ENCODE measurements at regions not wholly inside any gene's neighbourhood (a gene's known extent, or its start where the extent isn't known, plus 50 kb on each side); places are given as distances from the start of the nearest gene placed in this dataset.
"Not testable (repeated sequence)": the region's sequence is repeated elsewhere in the genome, so short reads cannot be mapped to it uniquely, and the experiment has no call there.

DNA sequence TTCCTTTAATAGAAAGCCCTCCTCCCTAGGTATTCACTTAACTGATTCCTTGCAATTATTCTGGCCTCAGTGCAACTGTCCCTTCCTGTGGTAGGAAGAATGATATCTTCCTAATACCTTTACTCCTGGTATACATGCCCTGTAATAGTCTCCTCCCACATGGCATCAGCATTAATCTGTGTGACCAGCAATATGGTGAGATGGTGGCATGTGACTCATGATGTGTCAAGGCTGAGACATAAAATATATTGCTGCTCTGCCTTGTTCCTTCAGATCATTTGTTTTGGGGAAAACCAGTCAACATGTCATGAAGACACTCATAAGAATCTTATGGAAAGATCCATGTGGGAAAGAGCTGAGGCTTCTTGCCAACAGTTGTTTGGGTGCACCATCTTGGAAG, 149.1 kb upstream of the TRPM3 start:
- in situ Hi-C loops (cut with MboI; ENCODE audit: low pct_unique_long_range_greater_than_20kb, low sequenced_read_pairs, unreplicated experiment), result loop anchor here (25.0 kb wide), 1 partner anchor 633 kb away; no protein-coding TSS in a partner anchor
- no peak for DNase-seq (ENCODE audit: low spot score)
- TF ChIP-seq, protein P1, sequence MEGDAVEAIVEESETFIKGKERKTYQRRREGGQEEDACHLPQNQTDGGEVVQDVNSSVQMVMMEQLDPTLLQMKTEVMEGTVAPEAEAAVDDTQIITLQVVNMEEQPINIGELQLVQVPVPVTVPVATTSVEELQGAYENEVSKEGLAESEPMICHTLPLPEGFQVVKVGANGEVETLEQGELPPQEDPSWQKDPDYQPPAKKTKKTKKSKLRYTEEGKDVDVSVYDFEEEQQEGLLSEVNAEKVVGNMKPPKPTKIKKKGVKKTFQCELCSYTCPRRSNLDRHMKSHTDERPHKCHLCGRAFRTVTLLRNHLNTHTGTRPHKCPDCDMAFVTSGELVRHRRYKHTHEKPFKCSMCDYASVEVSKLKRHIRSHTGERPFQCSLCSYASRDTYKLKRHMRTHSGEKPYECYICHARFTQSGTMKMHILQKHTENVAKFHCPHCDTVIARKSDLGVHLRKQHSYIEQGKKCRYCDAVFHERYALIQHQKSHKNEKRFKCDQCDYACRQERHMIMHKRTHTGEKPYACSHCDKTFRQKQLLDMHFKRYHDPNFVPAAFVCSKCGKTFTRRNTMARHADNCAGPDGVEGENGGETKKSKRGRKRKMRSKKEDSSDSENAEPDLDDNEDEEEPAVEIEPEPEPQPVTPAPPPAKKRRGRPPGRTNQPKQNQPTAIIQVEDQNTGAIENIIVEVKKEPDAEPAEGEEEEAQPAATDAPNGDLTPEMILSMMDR (IDR thresholded peaks at IDR 0.05; ENCODE audit: extremely low read depth, insufficient read depth, missing control alignments), result no peak

DNA sequence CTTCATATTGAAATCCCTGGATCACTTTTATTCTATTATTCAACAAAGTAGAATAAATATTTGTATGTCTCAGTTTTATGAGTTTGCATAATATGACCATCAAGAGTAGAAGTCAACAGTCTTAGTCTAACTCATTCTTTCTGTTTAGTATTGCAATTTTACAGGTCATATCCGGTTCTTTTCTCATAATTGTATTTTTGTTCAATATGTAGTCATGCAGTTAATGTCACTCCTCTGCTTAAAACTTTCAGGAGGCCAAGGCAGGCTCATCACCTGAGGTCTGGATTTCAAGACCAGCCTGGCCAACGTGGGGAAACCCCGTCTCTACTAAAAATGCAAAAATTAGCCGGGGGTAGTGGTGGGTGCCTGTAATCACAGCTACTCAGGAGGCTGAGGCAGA, 148.4 kb upstream of the TRPM3 start:
- TF ChIP-seq, protein P1 (IDR thresholded peaks at IDR 0.05; ENCODE audit: extremely low read depth, insufficient read depth, missing control alignments), result no peak
- in situ Hi-C loops (cut with MboI; ENCODE audit: low pct_unique_long_range_greater_than_20kb, low sequenced_read_pairs, unreplicated experiment), result loop anchor here (25.0 kb wide), 1 partner anchor 633 kb away; no protein-coding TSS in a partner anchor
- no peak for DNase-seq (ENCODE audit: low spot score)

DNA sequence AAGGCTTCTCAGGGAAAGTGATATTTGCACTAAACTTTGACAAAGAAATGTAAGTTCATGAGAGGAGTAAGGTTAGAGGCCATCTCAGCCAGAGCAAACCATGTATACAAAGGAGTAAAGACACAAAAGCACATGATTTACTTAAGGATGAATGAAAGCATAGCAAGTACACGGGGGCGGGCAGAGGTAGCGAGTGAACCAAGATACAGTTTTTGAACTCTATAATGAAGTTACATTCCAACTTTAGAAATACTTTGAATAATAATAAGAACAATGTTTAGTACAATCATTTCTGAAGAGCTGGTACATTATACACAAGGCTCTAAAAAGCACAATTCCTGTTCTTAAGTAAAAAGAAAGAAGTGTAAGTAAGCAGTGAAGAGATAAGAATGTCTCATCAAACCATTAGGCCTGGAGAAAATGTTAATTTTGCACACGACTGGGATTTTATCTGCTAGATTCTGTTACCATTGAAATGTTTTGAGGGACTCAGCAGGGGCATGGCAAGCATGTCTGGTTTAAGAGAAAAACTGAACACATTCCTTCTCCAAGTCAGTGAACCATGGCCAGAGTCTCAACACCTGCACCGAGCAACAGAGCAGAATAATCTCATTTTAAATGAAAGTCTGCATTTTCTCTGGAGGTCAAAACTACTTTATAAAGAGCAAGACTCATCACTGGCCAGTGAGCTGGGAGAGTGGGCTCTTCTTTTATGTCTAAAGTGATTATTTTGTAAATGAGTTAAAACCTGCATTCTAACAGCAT, 147.6 kb upstream of the TRPM3 start:
- in situ Hi-C loops (cut with MboI; ENCODE audit: low pct_unique_long_range_greater_than_20kb, low sequenced_read_pairs, unreplicated experiment), result loop anchor here (25.0 kb wide), 1 partner anchor 632 kb away; no protein-coding TSS in a partner anchor
- TF ChIP-seq, protein P1 (IDR thresholded peaks at IDR 0.05; ENCODE audit: extremely low read depth, insufficient read depth, missing control alignments), result no peak
- DNase-seq (ENCODE audit: low spot score), result no peak

DNA sequence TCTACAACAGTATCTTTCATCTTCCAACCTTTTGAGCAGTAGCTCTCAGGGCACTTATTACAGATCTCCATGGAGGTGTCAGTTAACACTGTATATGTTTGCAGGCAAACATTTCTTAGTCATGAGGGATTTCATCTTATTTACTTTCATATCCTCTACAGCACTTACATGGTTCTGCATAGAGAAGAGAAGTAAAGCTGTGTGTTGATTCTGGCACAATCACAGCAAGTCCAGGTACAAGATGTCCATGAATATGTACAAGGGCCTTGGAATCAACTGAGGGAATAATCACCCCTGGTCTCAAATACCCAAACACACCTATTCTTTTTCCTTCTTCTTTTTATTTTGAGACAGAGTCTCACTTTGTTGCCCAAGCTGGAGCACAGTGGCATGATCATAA, 142.0 kb upstream of the TRPM3 start:
- in situ Hi-C loops (cut with MboI; ENCODE audit: low pct_unique_long_range_greater_than_20kb, low sequenced_read_pairs, unreplicated experiment), result loop anchor here (25.0 kb wide), 1 partner anchor 626 kb away; no protein-coding TSS in a partner anchor
- DNase-seq (ENCODE audit: low spot score), result no peak
- TF ChIP-seq, protein P1 (IDR thresholded peaks at IDR 0.05; ENCODE audit: extremely low read depth, insufficient read depth, missing control alignments), result no peak

DNA sequence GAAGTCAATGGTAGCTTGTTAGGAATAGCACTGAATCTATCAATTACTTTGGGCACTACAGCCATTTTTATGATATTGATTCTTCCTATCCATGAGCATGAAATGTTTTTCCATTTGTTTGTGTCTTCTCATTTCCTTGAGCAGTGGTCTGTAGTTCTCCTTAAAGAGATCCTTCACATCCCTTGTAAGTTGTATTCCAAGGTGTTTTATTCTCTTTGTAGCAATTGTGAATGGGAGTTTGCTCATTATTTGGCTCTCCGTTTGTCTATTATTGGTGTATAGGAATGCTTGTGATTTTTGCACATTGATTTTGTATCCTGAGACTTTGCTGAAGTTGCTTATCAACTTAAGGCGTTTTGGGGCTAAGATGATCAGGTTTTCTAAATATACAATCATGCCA, 139.0 kb upstream of the TRPM3 start:
- DNase-seq (ENCODE audit: low spot score), result not testable (repeated sequence)
- in situ Hi-C loops (cut with MboI; ENCODE audit: low pct_unique_long_range_greater_than_20kb, low sequenced_read_pairs, unreplicated experiment), result loop anchor here (25.0 kb wide), 1 partner anchor 623 kb away; no protein-coding TSS in a partner anchor

DNA sequence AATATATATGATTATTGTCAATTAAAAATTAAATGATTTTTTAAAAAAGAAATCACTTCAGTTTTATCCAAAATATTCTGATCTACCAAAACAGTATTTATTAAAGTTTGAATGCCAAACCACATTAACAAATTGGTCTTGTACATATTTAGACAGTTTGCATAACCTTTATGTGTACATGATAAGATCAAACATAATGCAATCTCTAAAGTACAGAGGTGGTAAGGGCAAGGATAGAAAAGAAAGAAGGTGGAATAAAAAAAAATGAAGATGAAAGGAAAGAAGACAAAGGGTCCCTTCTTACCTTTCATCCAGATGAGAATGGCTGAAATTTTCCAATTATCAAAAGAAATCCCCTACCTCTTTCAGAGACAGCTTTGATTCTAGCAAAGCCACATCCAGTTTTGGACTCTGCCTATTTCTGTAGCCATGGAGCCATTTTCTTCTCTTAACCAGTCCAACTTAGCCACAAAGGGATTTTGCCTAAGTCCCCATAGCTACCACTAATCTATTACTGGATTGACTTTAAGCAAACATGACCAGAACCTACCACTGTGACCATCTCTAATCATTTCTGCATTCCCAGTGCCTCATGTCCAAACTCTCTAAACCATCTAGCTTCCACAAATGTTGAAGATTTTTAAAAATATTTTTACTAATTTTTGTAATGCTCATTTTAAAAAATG, 133.3 kb upstream of the TRPM3 start:
- TF ChIP-seq, protein P1 (IDR thresholded peaks at IDR 0.05; ENCODE audit: extremely low read depth, insufficient read depth, missing control alignments), result no peak
- in situ Hi-C loops (cut with MboI; ENCODE audit: low pct_unique_long_range_greater_than_20kb, low sequenced_read_pairs, unreplicated experiment), result loop anchor here (25.0 kb wide), 1 partner anchor 617 kb away; no protein-coding TSS in a partner anchor
- DNase-seq (ENCODE audit: low spot score), result no peak

DNA sequence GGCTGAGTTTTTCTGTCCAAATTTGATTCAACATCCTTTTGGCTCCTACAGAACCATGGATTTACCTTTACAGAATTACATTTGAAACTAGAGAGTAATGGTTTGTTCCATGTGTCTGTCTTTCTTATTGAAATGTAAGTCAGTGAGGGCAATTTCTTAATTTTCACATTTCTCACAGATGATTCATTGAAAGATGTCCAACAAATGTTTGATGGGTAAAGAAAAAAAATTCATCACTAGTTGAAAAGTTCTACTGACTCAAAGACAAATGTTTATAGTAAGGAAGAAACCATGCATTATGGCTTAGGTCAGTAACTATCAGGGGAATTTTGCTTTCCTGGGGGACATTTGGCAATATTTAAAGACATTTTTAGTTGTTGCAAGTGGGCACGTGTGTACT, 131.6 kb upstream of the TRPM3 start:
- TF ChIP-seq, protein P1 (IDR thresholded peaks at IDR 0.05; ENCODE audit: extremely low read depth, insufficient read depth, missing control alignments), result no peak
- no peak for DNase-seq (ENCODE audit: low spot score)
- in situ Hi-C loops (cut with MboI; ENCODE audit: low pct_unique_long_range_greater_than_20kb, low sequenced_read_pairs, unreplicated experiment), result loop anchor here (25.0 kb wide), 1 partner anchor 616 kb away; no protein-coding TSS in a partner anchor

Data from GM13977 (cell line).